ENCODE measurements at regions not wholly inside any gene's neighbourhood (a gene's known extent, or its start where the extent isn't known, plus 50 kb on each side); places are given as distances from the start of the nearest gene placed in this dataset.

GRCh38 chr13:33891196-33891742, 73.3 kb downstream of the RFC3 start:
- H3K4me3 ChIP-seq (ENCODE audit: low read depth, low read length), result no peak overlapping the region
- DNase-seq (ENCODE audit: low read depth), result no peak
- TF ChIP-seq, protein P1, sequence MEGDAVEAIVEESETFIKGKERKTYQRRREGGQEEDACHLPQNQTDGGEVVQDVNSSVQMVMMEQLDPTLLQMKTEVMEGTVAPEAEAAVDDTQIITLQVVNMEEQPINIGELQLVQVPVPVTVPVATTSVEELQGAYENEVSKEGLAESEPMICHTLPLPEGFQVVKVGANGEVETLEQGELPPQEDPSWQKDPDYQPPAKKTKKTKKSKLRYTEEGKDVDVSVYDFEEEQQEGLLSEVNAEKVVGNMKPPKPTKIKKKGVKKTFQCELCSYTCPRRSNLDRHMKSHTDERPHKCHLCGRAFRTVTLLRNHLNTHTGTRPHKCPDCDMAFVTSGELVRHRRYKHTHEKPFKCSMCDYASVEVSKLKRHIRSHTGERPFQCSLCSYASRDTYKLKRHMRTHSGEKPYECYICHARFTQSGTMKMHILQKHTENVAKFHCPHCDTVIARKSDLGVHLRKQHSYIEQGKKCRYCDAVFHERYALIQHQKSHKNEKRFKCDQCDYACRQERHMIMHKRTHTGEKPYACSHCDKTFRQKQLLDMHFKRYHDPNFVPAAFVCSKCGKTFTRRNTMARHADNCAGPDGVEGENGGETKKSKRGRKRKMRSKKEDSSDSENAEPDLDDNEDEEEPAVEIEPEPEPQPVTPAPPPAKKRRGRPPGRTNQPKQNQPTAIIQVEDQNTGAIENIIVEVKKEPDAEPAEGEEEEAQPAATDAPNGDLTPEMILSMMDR (IDR thresholded peaks at IDR 0.05; ENCODE audit: insufficient read depth, low read length), result no peak

DNA sequence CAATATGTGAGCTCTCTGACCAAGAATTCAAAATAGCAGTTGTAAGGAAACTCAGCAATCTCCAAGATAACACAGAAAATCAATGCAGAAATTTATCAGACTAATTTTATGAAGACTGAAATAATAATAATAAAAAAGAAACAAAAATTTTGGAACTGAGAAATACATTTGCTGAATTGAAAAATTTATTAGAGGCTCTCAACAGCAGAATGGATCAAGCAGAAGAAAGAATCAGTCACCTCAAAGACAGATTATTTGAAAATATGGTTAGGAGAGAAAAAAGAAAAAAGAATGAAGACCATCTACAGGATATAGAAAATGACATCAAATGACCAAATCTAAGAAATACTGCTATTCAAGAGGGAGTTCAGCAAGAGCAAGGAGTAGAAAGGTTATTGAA, 75.6 kb downstream of the RFC3 start:
- no peak overlapping the region for H3K4me3 ChIP-seq (ENCODE audit: low read depth, low read length)
- DNase-seq (ENCODE audit: low read depth), result no peak
- TF ChIP-seq, protein P1 (IDR thresholded peaks at IDR 0.05; ENCODE audit: insufficient read depth, low read length), result no peak

DNA sequence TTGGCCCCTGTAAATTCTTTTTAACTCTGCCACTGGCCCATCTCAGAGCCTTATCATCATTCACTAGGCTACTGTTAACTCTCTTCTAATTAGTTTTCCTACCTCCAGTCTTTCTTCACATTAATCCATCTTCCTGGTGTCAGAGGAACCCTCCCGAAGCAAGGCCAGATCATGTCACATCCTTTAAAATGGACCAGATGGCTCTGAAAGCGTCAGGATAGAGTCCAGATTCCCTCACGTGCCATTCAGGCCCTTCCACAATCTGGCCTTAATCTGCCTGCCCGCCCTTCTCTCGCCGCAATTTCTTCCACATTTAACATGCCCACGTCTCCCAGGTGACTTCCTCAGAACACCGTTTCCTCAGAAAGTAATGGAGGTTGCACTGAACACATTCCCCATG, 86.5 kb downstream of the RFC3 start:
- DNase-seq (ENCODE audit: low read depth), result no peak
- TF ChIP-seq, protein P1 (IDR thresholded peaks at IDR 0.05; ENCODE audit: insufficient read depth, low read length), result no peak
- no peak overlapping the region for H3K4me3 ChIP-seq (ENCODE audit: low read depth, low read length)

DNA sequence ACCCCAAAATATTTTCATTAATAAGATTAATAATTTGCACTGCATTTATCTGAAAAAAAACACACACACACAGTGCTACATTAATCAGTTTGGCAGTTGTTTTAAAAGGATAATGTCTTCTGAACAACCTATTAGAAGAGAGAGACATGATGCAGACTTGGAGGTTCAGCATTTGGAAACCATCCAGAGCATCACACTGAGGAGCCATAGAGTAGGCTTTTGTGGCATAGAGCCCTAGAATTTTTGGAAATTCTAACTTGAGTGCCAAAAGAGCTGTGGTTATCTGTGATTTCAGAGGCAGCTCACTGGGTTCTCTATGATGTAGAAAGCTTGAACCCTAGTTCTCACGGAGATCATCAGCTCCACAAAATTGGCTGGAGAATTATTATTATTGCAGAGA, 90.2 kb downstream of the RFC3 start:
- no peak overlapping the region for H3K4me3 ChIP-seq (ENCODE audit: low read depth, low read length)
- DNase-seq (ENCODE audit: low read depth), result peak; percentile 40
- TF ChIP-seq, protein P1 (IDR thresholded peaks at IDR 0.05; ENCODE audit: insufficient read depth, low read length), result no peak

GRCh38 chr13:33910255-33910654, 92.3 kb downstream of the RFC3 start:
- no peak overlapping the region for H3K4me3 ChIP-seq (ENCODE audit: low read depth, low read length)
- no peak for DNase-seq (ENCODE audit: low read depth)
- TF ChIP-seq, protein P1 (IDR thresholded peaks at IDR 0.05; ENCODE audit: insufficient read depth, low read length), result no peak

- TF ChIP-seq, protein P1 (IDR thresholded peaks at IDR 0.05; ENCODE audit: insufficient read depth, low read length), result no peak
- DNase-seq (ENCODE audit: low read depth), result no peak
- no peak overlapping the region for H3K4me3 ChIP-seq (ENCODE audit: low read depth, low read length)
These were observed 93.6 kb downstream of the RFC3 start for GRCh38 chr13:33911521-33911920.

DNA sequence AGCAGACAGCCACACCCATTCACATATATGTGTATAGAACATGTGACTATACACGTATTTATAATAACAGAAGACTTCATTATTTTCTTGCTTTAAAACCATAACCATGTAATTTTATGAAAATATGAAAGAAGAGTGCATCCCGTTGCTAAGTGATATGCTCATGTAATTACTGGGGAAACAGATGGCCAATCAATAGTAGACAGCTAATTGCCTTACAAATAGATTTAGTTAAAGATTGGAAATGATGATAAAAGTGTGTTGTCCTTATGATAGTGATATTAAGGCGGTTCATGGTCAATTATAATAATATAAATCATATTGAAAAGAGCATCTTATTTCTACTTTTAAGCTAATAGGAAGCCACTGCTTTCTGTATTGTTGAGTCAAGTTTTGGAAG, 95.9 kb downstream of the RFC3 start:
- TF ChIP-seq, protein P1 (IDR thresholded peaks at IDR 0.05; ENCODE audit: insufficient read depth, low read length), result no peak
- no peak overlapping the region for H3K4me3 ChIP-seq (ENCODE audit: low read depth, low read length)
- DNase-seq (ENCODE audit: low read depth), result no peak
